ENCODE measurements at regions not wholly inside any gene's neighbourhood (a gene's known extent, or its start where the extent isn't known, plus 50 kb on each side); places are given as distances from the start of the nearest gene placed in this dataset.

DNA sequence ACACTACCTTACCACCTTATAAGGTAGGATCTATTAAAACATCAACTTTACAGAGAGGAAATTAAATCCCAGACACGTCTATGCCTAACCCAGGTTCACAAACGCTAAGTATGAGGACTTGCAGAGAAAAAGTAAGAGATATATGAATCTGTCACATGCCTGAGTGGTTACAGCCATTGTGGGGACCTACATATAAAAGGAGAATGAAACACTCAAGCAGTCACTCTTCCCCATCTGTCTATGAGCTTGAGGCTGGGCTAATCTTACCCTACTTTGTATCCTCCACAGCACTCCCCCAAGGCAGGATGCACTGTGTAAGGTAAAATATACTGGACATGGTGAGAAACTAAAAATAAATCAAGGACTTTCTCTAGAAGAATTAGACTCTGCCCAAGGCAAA lies 339.9 kb downstream of the HNRNPD start:
- TF ChIP-seq, protein P1, sequence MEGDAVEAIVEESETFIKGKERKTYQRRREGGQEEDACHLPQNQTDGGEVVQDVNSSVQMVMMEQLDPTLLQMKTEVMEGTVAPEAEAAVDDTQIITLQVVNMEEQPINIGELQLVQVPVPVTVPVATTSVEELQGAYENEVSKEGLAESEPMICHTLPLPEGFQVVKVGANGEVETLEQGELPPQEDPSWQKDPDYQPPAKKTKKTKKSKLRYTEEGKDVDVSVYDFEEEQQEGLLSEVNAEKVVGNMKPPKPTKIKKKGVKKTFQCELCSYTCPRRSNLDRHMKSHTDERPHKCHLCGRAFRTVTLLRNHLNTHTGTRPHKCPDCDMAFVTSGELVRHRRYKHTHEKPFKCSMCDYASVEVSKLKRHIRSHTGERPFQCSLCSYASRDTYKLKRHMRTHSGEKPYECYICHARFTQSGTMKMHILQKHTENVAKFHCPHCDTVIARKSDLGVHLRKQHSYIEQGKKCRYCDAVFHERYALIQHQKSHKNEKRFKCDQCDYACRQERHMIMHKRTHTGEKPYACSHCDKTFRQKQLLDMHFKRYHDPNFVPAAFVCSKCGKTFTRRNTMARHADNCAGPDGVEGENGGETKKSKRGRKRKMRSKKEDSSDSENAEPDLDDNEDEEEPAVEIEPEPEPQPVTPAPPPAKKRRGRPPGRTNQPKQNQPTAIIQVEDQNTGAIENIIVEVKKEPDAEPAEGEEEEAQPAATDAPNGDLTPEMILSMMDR (IDR thresholded peaks at IDR 0.05), result no peak
- no peak for TF ChIP-seq EZH2 (IDR thresholded peaks at IDR 0.05; ENCODE audit: borderline replicate concordance, insufficient read depth, low read depth, low read length, poor library complexity, severe bottlenecking)
- no peaks in the 10 kb centered on the region for H3K79me2 ChIP-seq (ENCODE audit: control insufficient read depth, insufficient read depth, low read length)
- no peak for DNase-seq
- ChIA-PET POLR2A (no interaction called here), CTCF (no interaction called here)
- H3K4me1 ChIP-seq (ENCODE audit: control insufficient read depth in 2 of 2, insufficient read depth in 2 of 2, low read length in 2 of 2), result no peaks in the 10 kb centered on the region
- no peak overlapping the region for H3K9ac ChIP-seq (ENCODE audit: low read length)
- Mint-ChIP-seq H3K27me3 (peaks cover 43% of the 10 kb centered on the region), H3K4me3 (no peak overlapping the region), H3K9me3 (ENCODE audit: insufficient read depth) (no peaks in the 10 kb centered on the region), H3K4me1 (no peaks in the 10 kb centered on the region), H3K27ac (no peak overlapping the region)
- no CpG with 5 or more reads among the region's 2 CpGs for WGBS (ENCODE audit: insufficient coverage)
- no peak for ATAC-seq (ENCODE audit: low read depth)
- intact Hi-C loops (cut with micrococcal nuclease), result no loop called here
- H3K27me3 ChIP-seq (replicated peaks in 1 of 4; ENCODE audit: control extremely low read depth in 1 of 4, control insufficient read depth in 3 of 4, insufficient read depth in 4 of 4, low read length in 3 of 4), result peaks cover 0 to 12% (median 1%) of the 10 kb centered on the region in 4 experiments
- no peak overlapping the region for H3K27ac ChIP-seq (ENCODE audit: low read length in 2 of 2)
- H3K4me2 ChIP-seq (replicated peaks; ENCODE audit: low read depth, low read length, poor library complexity, severe bottlenecking), result no peak overlapping the region
- no peak overlapping the region for H3K4me3 ChIP-seq (ENCODE audit: control extremely low read depth in 1 of 5, extremely low read depth in 1 of 5, insufficient read depth in 1 of 5, low read depth in 2 of 5, low read length in 4 of 5)
- H2AFZ ChIP-seq (ENCODE audit: insufficient read depth, low read depth, low read length, poor library complexity, severe bottlenecking), result no peak overlapping the region
- no peaks in the 10 kb centered on the region for H3K36me3 ChIP-seq (replicated peaks in 1 of 2; ENCODE audit: control extremely low read depth in 1 of 2, control insufficient read depth in 1 of 2, extremely low read depth in 1 of 2, insufficient read depth in 2 of 2, low read length in 1 of 2)
- H3K9me3 ChIP-seq (ENCODE audit: control extremely low read depth in 1 of 3, control insufficient read depth in 2 of 3, insufficient read depth in 1 of 3, low read length in 2 of 3), result no peaks in the 10 kb centered on the region
- no peaks in the 10 kb centered on the region for H4K20me1 ChIP-seq (ENCODE audit: control insufficient read depth, insufficient read depth, low read length, poor library complexity, severe bottlenecking)

DNA sequence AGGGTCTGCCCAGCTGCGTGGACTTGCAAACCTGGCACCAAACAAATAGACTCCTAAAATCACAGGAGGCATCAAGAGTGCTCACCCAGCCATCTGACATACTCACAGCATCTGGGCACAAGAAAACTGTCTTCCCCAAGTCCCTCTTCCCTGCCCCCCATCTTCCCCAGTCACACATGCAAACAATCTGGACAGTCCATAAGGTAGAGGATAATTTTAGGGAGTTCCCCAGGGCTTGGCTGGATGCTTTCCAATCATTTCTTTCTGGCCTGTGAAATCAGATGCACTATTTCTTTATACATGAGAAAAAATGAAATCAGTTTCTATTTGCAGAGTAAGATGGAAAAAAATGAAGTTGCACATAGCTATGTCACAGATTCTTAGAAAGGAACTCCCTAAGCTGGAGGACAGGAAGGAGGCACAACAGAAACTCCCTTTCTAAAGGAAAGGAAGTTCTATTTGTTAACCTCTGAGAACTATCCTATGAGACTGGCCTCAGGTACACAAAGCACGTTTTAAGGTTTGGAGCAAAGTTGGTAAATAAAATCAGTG lies 342.3 kb downstream of the HNRNPD start:
- DNase-seq (no peak), ATAC-seq (ENCODE audit: low read depth) (no peak)
- no peak overlapping the region for H3K4me3 Mint-ChIP-seq
- no peaks in the 10 kb centered on the region for H3K79me2 ChIP-seq (ENCODE audit: control insufficient read depth, insufficient read depth, low read length)
- H3K9me3 Mint-ChIP-seq (ENCODE audit: insufficient read depth), result no peaks in the 10 kb centered on the region
- H3K36me3 ChIP-seq (replicated peaks in 1 of 2; ENCODE audit: control extremely low read depth in 1 of 2, control insufficient read depth in 1 of 2, extremely low read depth in 1 of 2, insufficient read depth in 2 of 2, low read length in 1 of 2), result no peaks in the 10 kb centered on the region
- intact Hi-C loops (cut with micrococcal nuclease), result no loop called here
- no peaks in the 10 kb centered on the region for H3K9me3 ChIP-seq (ENCODE audit: control extremely low read depth in 1 of 3, control insufficient read depth in 2 of 3, insufficient read depth in 1 of 3, low read length in 2 of 3)
- WGBS (ENCODE audit: insufficient coverage), result 92% methylated on average over 2 of the region's 2 CpGs
- H4K20me1 ChIP-seq (ENCODE audit: control insufficient read depth, insufficient read depth, low read length, poor library complexity, severe bottlenecking), result no peaks in the 10 kb centered on the region
- peaks cover 0 to 12% (median 3%) of the 10 kb centered on the region in 4 experiments for H3K27me3 ChIP-seq (replicated peaks in 1 of 4; ENCODE audit: control extremely low read depth in 1 of 4, control insufficient read depth in 3 of 4, insufficient read depth in 4 of 4, low read length in 3 of 4)
- no peaks in the 10 kb centered on the region for H3K4me1 ChIP-seq (ENCODE audit: control insufficient read depth in 2 of 2, insufficient read depth in 2 of 2, low read length in 2 of 2)
- H3K4me3 ChIP-seq (ENCODE audit: control extremely low read depth in 1 of 5, extremely low read depth in 1 of 5, insufficient read depth in 1 of 5, low read depth in 2 of 5, low read length in 4 of 5), result no peak overlapping the region
- CTCF ChIA-PET, result no interaction called here
- no peak overlapping the region for H2AFZ ChIP-seq (ENCODE audit: insufficient read depth, low read depth, low read length, poor library complexity, severe bottlenecking)
- peaks cover 39% of the 10 kb centered on the region for H3K27me3 Mint-ChIP-seq
- H3K4me2 ChIP-seq (replicated peaks; ENCODE audit: low read depth, low read length, poor library complexity, severe bottlenecking), result no peak overlapping the region
- H3K27ac Mint-ChIP-seq, result no peak overlapping the region
- no peak overlapping the region for H3K27ac ChIP-seq (ENCODE audit: low read length in 2 of 2)
- H3K4me1 Mint-ChIP-seq, result no peaks in the 10 kb centered on the region
- TF ChIP-seq, protein P1 (IDR thresholded peaks at IDR 0.05), result no peak
- no peak for TF ChIP-seq EZH2 (IDR thresholded peaks at IDR 0.05; ENCODE audit: borderline replicate concordance, insufficient read depth, low read depth, low read length, poor library complexity, severe bottlenecking)
- POLR2A ChIA-PET, result no interaction called here
- H3K9ac ChIP-seq (ENCODE audit: low read length), result no peak overlapping the region
